HG03135 (cell line): ENCODE measurements at regions not wholly inside any gene's neighbourhood (a gene's known extent, or its start where the extent isn't known, plus 50 kb on each side); places are given as distances from the start of the nearest gene placed in this dataset.
"Not testable (repeated sequence)": the region's sequence is repeated elsewhere in the genome, so short reads cannot be mapped to it uniquely, and the experiment has no call there.

Experiments
- ATAC-seq: cut with Tn5 transposase; IDR thresholded peaks from one replicate; pipeline ENCODE4 v1.9.1; 2021; ENCODE audit warnings: mild to moderate bottlenecking, moderate library complexity; ENCODE audit not compliant: unreplicated experiment

DNA sequence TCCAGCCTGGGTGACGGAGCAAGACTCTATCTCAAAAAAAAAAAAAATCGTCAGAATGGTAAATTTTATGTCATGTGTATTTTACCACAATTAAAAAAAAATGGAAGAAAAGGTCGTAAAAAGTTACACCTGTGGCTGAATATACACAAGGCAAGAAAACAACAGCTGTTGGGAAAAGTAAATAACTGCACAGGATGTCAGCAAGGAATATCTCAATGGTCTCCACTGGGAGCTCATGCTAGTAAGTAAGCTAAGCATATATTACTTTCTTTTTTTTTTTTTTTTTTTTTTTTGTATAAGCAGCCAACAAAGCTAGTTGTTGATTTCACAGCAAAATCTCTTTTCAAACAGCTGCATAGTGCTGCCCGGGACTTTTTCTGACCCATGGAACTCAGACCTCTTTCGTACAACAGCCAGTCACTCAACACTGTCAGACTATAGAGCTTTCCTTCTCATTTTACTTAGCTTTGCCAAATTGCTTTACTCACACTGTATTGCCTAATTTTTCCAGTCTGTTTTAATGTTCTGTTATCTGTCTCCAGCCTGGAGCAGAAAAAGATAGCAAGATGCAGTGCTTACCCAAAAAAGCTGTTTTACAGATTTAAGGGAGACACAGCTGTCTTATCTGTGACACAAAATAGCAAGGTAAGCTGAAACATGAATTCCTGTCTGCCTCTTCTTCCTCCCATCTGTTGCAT is 175.9 kb downstream of the ENC1 start:
- no peak for ATAC-seq

GRCh38 chr5:74462356-74462755 is 178.2 kb downstream of the ENC1 start:
- ATAC-seq: no peak

DNA sequence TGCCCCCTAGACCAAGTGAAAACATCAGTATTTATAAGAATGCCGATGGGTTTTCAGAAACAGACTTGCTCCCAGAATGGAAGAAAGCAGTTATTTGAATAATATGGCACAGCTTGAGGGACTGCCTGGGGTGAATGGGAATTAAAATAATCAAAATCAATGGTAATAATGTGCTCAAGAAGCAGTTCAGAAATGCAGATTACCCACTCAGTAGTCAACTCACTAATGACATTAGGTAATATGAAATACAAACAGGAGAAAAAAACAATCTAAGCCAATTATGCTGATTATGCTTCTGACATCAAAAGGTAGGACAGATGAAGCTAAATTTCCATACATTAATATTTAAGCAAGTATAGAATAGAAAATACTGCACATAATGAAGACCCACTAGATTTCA is 179.3 kb downstream of the ENC1 start:
- ATAC-seq: no peak

- ATAC-seq: no peak
Observed at GRCh38 chr5:74460694-74461093, 179.8 kb downstream of the ENC1 start.

DNA sequence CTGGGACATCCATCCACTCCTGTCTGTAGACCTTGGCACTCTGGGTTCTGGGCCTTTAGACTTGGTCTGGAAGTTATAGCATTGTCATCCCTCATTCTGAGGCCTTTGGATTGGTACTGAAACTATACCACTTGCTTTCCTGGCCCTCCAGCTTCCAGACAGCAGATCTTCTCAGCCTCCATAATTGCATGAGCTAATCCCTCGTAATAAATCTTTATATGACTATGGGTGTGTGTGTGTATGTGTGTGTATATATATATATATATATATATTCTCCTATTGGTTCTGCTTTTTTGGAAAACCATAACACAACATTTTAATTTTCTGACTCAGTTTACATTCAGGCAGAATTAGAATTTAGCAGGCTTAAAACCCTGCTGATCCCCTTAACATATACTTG is 180.5 kb downstream of the ENC1 start:
- no peak for ATAC-seq

- ATAC-seq: no peak
Observed at GRCh38 chr5:74457876-74458275, 182.7 kb downstream of the ENC1 start.

GRCh38 chr5:74454263-74455030 is 186.1 kb downstream of the ENC1 start:
- no peak for ATAC-seq

GRCh38 chr5:74452856-74453255 is 187.7 kb downstream of the ENC1 start:
- ATAC-seq: no peak

- no peak for ATAC-seq
Observed at GRCh38 chr5:74450095-74450494, 190.4 kb downstream of the ENC1 start.

DNA sequence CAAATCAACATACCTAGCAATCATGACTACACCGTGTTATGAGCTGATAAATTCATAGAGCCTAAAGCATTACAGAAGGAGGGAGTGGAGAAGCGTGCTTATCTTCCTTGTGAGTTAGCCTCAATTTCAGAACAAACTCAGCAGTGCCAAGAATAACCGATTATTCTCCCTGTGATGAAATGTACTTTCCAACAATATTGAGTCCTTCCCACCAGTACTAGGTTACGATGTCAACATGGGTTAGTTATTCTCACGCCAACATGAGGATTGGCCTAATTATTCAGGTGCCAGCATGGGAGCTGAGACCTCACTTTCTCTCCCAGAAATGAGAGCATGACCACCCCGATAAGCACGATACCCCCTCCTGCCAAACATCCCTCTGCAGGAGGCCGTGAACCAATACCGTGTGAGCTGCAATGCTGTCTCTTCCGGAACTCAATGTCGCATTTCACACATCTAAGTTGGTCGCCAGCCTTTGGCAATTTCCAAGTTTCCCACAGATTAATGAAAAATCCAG is 193.7 kb downstream of the ENC1 start:
- ATAC-seq: no peak

- ATAC-seq: no peak
Observed at GRCh38 chr5:74442466-74442865, 198.1 kb downstream of the ENC1 start.

GRCh38 chr5:74441616-74442015 is 198.9 kb downstream of the ENC1 start:
- no peak for ATAC-seq

GRCh38 chr5:74440341-74440740 is 200.2 kb downstream of the ENC1 start:
- no peak for ATAC-seq

GRCh38 chr5:74437870-74438269 is 202.7 kb downstream of the ENC1 start:
- not testable (repeated sequence) for ATAC-seq

DNA sequence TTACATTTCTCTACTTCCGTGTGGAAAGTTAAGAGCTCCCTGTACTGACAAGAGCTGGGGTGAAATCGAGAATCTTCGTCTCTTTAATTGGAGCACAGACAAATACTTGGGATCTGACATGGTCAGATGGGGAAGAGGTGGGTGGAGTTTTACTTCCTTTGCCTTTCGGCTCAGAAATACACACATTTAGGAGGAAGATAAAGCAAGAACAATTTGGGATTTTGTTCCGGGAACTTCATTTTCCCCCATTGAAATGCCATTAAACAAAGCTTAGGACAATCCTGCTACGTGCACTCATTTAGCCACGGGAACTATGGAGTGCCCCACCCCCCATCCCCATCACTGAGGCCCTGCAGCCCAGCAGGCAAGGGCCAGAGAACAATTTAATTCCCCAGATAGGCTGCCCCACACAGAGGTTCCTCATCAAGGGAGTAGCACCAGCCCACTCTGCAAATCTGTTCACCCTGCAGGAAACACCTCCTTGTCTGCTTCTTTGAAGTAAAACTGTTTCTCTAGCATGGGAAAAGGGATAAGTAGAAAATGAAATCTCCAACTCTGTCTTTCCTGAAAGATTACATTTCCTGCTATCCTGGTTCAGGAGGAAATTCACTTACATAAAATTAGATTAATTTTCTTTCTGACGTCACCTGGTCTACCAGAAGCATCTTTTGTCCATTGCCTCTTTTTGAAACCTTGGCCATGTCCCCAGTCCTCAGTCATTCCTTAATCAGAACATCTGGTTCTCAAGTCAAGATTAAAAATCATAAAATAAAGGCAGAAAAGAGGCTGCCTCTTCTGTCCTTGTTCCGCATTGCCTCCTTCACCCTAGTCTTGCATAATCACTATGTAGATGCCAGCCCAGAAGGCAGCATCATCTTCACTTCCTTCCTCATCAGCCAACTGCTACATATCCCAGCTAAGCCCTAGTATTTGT is 206.4 kb downstream of the ENC1 start:
- no peak for ATAC-seq

DNA sequence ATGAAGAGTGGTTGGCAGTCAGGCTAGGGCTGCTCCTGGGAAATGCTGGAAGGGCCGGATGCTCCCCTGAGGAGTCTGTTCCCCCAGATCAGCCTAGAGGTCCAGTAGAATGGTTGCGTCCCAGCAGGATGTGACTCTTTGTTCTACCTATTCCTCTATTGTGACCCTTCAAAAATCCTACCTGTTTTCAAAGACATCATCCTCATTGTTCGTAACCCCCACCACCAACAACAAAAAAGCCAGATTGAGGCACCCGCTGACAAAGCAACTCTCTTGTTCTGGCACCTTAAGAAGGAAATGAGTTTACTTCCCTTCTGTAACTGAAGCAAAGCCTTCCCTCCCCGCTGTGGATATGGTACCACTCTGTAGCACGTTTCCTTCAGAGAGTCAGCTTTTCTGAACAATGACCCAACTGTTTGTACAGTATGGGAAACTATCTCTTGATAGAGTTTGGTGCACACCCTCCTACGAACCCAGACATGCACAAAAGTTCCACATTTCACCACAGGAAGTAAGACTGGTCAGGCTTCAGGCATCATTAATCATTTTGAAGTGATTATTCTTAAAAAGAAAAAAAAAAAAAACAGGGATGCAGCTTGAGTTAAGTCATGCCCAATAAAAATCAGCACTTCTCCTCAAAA is 207.2 kb downstream of the ENC1 start:
- ATAC-seq: no peak

DNA sequence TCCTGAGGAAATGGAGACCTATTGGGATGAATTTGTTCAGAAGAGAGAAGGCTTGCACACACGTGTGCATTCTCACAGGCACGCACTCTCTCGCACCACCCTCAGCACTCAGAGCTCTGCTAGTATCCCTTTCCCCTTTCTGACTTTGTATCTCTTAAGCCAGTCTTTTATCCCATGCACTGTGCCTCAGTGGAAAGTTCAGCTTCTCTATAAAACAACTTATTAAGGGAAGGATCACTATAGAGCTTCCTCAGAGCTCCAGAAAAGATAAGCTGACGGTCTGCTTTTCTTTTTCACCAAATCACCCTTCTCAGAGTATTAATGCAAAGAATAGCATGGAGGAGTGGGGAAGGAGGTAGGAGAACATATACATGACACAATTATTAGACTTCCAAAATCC is 207.8 kb downstream of the ENC1 start:
- no peak for ATAC-seq

DNA sequence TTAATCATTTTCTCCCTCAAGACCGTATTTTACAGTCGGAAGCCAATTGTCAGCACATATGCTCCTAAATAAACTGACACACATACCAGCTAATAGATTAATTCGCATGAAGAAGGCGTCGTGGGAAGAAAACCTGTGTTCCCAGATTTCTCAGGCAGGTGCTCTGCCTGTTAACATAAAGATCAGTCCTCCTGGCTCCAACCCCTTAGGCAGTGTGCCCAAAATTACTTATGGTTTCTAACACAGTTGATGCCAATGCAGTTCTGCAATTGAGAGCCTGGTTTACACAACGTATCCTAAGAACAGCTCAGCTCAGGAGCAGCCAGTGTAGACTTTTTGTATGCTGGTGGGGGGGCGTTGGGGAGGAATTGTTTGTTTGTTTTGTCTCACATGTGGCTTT is 208.3 kb downstream of the ENC1 start:
- ATAC-seq: no peak

DNA sequence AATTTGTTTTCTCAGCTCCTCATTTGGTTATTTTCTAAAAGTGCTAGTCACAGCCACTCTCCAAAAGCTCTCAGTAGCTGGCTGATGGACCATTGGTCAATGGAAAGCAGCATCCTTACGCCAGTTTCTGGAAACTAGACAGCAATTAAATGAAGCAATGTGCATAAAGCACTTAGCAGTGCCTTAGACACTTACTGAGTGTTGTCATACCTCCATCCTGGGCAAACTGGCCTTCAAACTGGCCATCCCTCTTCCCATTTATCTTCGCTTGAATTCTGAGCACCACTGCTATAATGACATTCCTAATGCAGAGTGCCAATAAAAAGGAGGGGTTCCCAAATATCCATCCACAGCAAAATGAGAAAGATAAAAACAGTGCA is 209.2 kb downstream of the ENC1 start:
- no peak for ATAC-seq

- no peak for ATAC-seq
Observed at GRCh38 chr5:74430631-74431289, 209.8 kb downstream of the ENC1 start.
